ENCODE measurements at regions not wholly inside any gene's neighbourhood (a gene's known extent, or its start where the extent isn't known, plus 50 kb on each side); places are given as distances from the start of the nearest gene placed in this dataset.

GRCh38 chr14:54223831-54224402 lies 172.9 kb upstream of the CDKN3 start:
- TF ChIP-seq ZBTB7A (IDR thresholded peaks at IDR 0.05; ENCODE audit: low read depth) (no peak), NFIC (IDR thresholded peaks at IDR 0.05) (no peak), TCF12 (IDR thresholded peaks at IDR 0.05; ENCODE audit: low read depth) (no peak)

DNA sequence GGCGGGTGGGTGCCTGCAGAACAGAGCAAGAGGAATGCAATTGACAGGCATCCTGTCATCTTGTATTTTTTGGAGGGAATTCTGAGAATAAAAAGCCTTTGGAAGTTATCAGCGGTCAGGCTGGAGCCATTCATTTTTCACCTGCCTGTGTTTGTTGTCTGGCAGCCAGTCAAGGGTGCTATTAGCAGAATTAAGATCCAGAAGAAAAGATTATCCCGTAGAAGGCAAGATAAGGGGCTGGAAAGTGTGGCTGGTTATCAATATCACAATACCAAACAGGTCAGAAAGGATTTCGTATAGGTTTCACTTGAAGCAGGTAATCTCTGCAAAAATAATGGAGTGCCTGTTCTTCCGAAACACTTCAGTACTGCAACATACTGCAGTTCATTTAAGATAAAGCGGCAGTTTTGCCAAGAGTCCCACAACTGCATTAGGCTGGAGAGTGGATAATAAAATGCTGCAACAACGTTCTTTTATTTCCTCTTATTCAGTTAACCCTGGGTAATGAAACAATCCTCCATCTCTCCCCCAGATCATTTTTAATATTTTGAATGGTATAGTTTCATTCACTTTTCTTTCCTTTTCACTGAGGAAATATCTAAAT lies 171.2 kb upstream of the CDKN3 start:
- TF ChIP-seq ZBTB7A (IDR thresholded peaks at IDR 0.05; ENCODE audit: low read depth) (no peak), FOXM1 (IDR thresholded peaks at IDR 0.05; ENCODE audit: borderline replicate concordance, low read depth) (no peak), USF1 (IDR thresholded peaks at IDR 0.05) (no peak), YY1 (IDR thresholded peaks at IDR 0.05; ENCODE audit: low read depth) (no peak), MAX (IDR thresholded peaks at IDR 0.05) (no peak), TEAD4 (IDR thresholded peaks at IDR 0.05) (no peak), TCF12 (IDR thresholded peaks at IDR 0.05; ENCODE audit: low read depth) (no peak)
- TF ChIP-seq, protein P1, sequence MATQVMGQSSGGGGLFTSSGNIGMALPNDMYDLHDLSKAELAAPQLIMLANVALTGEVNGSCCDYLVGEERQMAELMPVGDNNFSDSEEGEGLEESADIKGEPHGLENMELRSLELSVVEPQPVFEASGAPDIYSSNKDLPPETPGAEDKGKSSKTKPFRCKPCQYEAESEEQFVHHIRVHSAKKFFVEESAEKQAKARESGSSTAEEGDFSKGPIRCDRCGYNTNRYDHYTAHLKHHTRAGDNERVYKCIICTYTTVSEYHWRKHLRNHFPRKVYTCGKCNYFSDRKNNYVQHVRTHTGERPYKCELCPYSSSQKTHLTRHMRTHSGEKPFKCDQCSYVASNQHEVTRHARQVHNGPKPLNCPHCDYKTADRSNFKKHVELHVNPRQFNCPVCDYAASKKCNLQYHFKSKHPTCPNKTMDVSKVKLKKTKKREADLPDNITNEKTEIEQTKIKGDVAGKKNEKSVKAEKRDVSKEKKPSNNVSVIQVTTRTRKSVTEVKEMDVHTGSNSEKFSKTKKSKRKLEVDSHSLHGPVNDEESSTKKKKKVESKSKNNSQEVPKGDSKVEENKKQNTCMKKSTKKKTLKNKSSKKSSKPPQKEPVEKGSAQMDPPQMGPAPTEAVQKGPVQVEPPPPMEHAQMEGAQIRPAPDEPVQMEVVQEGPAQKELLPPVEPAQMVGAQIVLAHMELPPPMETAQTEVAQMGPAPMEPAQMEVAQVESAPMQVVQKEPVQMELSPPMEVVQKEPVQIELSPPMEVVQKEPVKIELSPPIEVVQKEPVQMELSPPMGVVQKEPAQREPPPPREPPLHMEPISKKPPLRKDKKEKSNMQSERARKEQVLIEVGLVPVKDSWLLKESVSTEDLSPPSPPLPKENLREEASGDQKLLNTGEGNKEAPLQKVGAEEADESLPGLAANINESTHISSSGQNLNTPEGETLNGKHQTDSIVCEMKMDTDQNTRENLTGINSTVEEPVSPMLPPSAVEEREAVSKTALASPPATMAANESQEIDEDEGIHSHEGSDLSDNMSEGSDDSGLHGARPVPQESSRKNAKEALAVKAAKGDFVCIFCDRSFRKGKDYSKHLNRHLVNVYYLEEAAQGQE (IDR thresholded peaks at IDR 0.05; ENCODE audit: low read depth) = no peak

GRCh38 chr14:54226103-54226502 lies 170.7 kb upstream of the CDKN3 start:
- no peak for TF ChIP-seq TCF12 (IDR thresholded peaks at IDR 0.05; ENCODE audit: low read depth)
- TF ChIP-seq, protein P1 (IDR thresholded peaks at IDR 0.05; ENCODE audit: low read depth) = no peak
- no peak for TF ChIP-seq CEBPB (IDR thresholded peaks at IDR 0.05)
- TF ChIP-seq YY1 (IDR thresholded peaks at IDR 0.05; ENCODE audit: low read depth) = no peak
- TF ChIP-seq MAX (IDR thresholded peaks at IDR 0.05) = no peak
- no peak for TF ChIP-seq CREB1 (IDR thresholded peaks at IDR 0.05; ENCODE audit: low read depth)
- TF ChIP-seq USF1 (IDR thresholded peaks at IDR 0.05) = no peak
- no peak for TF ChIP-seq EP300 (IDR thresholded peaks at IDR 0.05; ENCODE audit: borderline replicate concordance)
- TF ChIP-seq NFIC (IDR thresholded peaks at IDR 0.05) = no peak
- no peak for TF ChIP-seq TAF1 (IDR thresholded peaks at IDR 0.05; ENCODE audit: low read depth)
- no peak for TF ChIP-seq TEAD4 (IDR thresholded peaks at IDR 0.05)
- TF ChIP-seq EGR1 (IDR thresholded peaks at IDR 0.05) = no peak
- no peak for TF ChIP-seq FOXM1 (IDR thresholded peaks at IDR 0.05; ENCODE audit: borderline replicate concordance, low read depth)
- TF ChIP-seq RAD21 (IDR thresholded peaks at IDR 0.05; ENCODE audit: low read depth) = no peak
- TF ChIP-seq ZBTB7A (IDR thresholded peaks at IDR 0.05; ENCODE audit: low read depth) = no peak

- TF ChIP-seq CREB1 (IDR thresholded peaks at IDR 0.05; ENCODE audit: low read depth) (no peak), MAX (IDR thresholded peaks at IDR 0.05) (no peak), YY1 (IDR thresholded peaks at IDR 0.05; ENCODE audit: low read depth) (no peak), EGR1 (IDR thresholded peaks at IDR 0.05) (no peak), USF1 (IDR thresholded peaks at IDR 0.05) (no peak), TAF1 (IDR thresholded peaks at IDR 0.05; ENCODE audit: low read depth) (no peak), TEAD4 (IDR thresholded peaks at IDR 0.05) (no peak), FOXM1 (IDR thresholded peaks at IDR 0.05; ENCODE audit: borderline replicate concordance, low read depth) (no peak), CEBPB (IDR thresholded peaks at IDR 0.05) (no peak), TCF12 (IDR thresholded peaks at IDR 0.05; ENCODE audit: low read depth) (no peak), ZBTB7A (IDR thresholded peaks at IDR 0.05; ENCODE audit: low read depth) (no peak), NFIC (IDR thresholded peaks at IDR 0.05) (no peak), RAD21 (IDR thresholded peaks at IDR 0.05; ENCODE audit: low read depth) (no peak), EP300 (IDR thresholded peaks at IDR 0.05; ENCODE audit: borderline replicate concordance) (no peak)
- TF ChIP-seq, protein P1 (IDR thresholded peaks at IDR 0.05; ENCODE audit: low read depth) = no peak
Observed at GRCh38 chr14:54226558-54226957, 170.2 kb upstream of the CDKN3 start.

Data from Ishikawa (cell line).